Loucy (cell line): ENCODE measurements at regions not wholly inside any gene's neighbourhood (a gene's known extent, or its start where the extent isn't known, plus 50 kb on each side); places are given as distances from the start of the nearest gene placed in this dataset.

ENCODE experiments used
- H2AFZ ChIP-seq: fragments of 200-600 bp; sonication (generic); 2 replicates; pipeline ENCODE4 v1.6.0; 2016; ENCODE audit warnings: antibody characterized with exemption, mild to moderate bottlenecking, low read length, moderate library complexity
- H3F3A ChIP-seq: fragments of 200-600 bp; 2 replicates; pipeline ENCODE4 v1.6.0; 2016; ENCODE audit warnings: antibody characterized with exemption, low read depth, mild to moderate bottlenecking
- H3K27me3 ChIP-seq: fragments of 200-600 bp; sonication (generic); 2 replicates; pipeline ENCODE4 v1.6.1; 2014; ENCODE audit warnings: low read length, mild to moderate bottlenecking; ENCODE audit not compliant: insufficient read depth, poor library complexity, severe bottlenecking
- H3K36me3 ChIP-seq: fragments of 200-600 bp; sonication (generic); 2 replicates; pipeline ENCODE4 v1.6.1; 2016; ENCODE audit warnings: low read length; ENCODE audit not compliant: insufficient read depth
- H3K4me1 ChIP-seq: fragments of 200-600 bp; sonication (generic); 2 replicates; pipeline ENCODE4 v1.5.1; 2014; ENCODE audit warnings: low read length, mild to moderate bottlenecking; ENCODE audit not compliant: insufficient read depth, poor library complexity, severe bottlenecking
- H3K4me2 ChIP-seq: fragments of 200-600 bp; sonication (generic); 2 replicates; pipeline ENCODE4 v1.6.0; 2014; ENCODE audit warnings: antibody characterized with exemption, low read length, low read depth, mild to moderate bottlenecking; ENCODE audit not compliant: poor library complexity, severe bottlenecking
- H3K4me3 ChIP-seq: fragments of 200-600 bp; sonication (generic); 2 replicates; pipeline ENCODE4 v1.5.1; 2014; ENCODE audit warnings: low read length, mild to moderate bottlenecking, mixed read lengths; ENCODE audit not compliant: poor library complexity, severe bottlenecking
- H3K79me2 ChIP-seq: fragments of 200-600 bp; sonication (generic); 2 replicates; pipeline ENCODE4 v1.6.1; 2014; ENCODE audit warnings: low read length; ENCODE audit not compliant: insufficient read depth
- H3K9ac ChIP-seq: fragments of 200-600 bp; sonication (generic); 2 replicates; pipeline ENCODE4 v1.6.0; 2014; ENCODE audit warnings: mild to moderate bottlenecking, low read depth, low read length, moderate library complexity; ENCODE audit not compliant: poor library complexity, severe bottlenecking
- H3K9me2 ChIP-seq: fragments of 200-600 bp; sonication (generic); replicated peaks from 2 replicates; pipeline ENCODE4 v1.6.1; 2016; ENCODE audit warnings: low read depth, low read length, mixed read lengths
- H3K9me3 ChIP-seq: fragments of 200-600 bp; sonication (generic); 2 replicates; pipeline ENCODE4 v1.6.1; 2014; ENCODE audit warnings: mild to moderate bottlenecking, antibody characterized with exemption, low read length, low read depth; ENCODE audit not compliant: insufficient read depth
- H4K20me1 ChIP-seq: fragments of 200-600 bp; sonication (generic); 2 replicates; pipeline ENCODE4 v1.6.0; 2014; ENCODE audit warnings: antibody characterized with exemption, low read length, mild to moderate bottlenecking; ENCODE audit not compliant: insufficient read depth, poor library complexity, severe bottlenecking
- EZH2phosphoT487 ChIP-seq: fragments of 200-600 bp; IDR thresholded peaks from 2 replicates; pipeline ENCODE4 v1.6.1; 2018; ENCODE audit warnings: antibody characterized with exemption, mild to moderate bottlenecking, moderate library complexity, borderline replicate concordance
- TF ChIP-seq, protein P1 (sequence below): fragments of 200-600 bp; sonication (generic); conservative IDR thresholded peaks from 2 replicates; pipeline ENCODE4 v1.5.1; 2014; ENCODE audit warnings: mild to moderate bottlenecking, antibody characterized with exemption, low read length

DNA sequence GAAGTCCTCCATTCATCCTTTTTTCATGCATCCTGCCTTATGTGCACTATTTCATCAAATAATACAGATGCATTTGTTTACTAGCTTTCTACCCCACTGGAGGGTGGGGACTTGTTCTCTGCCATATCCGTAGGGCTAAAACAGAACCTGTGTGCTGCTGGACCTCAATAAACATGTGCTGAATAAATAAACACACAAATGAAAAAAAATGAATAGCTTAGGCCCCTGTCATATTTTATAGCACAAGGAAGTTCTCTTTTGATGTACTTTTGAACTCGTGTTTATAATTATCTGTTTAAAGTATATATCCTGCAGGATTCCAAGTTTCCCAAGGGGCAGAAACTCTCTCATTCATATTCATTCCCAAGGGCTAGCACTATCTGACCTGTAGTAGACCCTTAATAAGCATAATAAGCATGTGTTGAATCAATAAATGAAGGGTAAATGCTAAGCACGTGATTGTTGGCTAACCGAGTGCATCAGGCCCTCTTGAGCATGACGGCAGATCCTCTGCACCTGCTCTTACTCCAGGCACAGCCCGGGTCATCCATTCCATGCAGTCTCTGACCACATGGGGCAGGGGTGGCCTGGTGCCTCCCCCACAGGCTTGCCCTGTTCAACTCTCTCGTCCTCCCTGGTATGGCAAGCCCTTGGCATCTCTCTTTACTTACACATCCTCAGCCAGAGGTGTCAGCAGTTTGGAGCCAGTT lies 474.1 kb upstream of the ZMIZ1 start:
- no peak overlapping the region for H3K4me2 ChIP-seq
- H4K20me1 ChIP-seq: no peaks in the 10 kb centered on the region
- no peak overlapping the region for H2AFZ ChIP-seq
- H3K9me2 ChIP-seq: no peaks in the 10 kb centered on the region
- H3K36me3 ChIP-seq: no peaks in the 10 kb centered on the region
- TF ChIP-seq, protein P1, sequence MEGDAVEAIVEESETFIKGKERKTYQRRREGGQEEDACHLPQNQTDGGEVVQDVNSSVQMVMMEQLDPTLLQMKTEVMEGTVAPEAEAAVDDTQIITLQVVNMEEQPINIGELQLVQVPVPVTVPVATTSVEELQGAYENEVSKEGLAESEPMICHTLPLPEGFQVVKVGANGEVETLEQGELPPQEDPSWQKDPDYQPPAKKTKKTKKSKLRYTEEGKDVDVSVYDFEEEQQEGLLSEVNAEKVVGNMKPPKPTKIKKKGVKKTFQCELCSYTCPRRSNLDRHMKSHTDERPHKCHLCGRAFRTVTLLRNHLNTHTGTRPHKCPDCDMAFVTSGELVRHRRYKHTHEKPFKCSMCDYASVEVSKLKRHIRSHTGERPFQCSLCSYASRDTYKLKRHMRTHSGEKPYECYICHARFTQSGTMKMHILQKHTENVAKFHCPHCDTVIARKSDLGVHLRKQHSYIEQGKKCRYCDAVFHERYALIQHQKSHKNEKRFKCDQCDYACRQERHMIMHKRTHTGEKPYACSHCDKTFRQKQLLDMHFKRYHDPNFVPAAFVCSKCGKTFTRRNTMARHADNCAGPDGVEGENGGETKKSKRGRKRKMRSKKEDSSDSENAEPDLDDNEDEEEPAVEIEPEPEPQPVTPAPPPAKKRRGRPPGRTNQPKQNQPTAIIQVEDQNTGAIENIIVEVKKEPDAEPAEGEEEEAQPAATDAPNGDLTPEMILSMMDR: no peak
- TF ChIP-seq EZH2phosphoT487: no peak
- no peaks in the 10 kb centered on the region for H3K27me3 ChIP-seq
- no peaks in the 10 kb centered on the region for H3F3A ChIP-seq
- no peak overlapping the region for H3K4me3 ChIP-seq
- H3K4me1 ChIP-seq: no peaks in the 10 kb centered on the region
- no peak overlapping the region for H3K9ac ChIP-seq
- H3K79me2 ChIP-seq: no peaks in the 10 kb centered on the region
- no peaks in the 10 kb centered on the region for H3K9me3 ChIP-seq

DNA sequence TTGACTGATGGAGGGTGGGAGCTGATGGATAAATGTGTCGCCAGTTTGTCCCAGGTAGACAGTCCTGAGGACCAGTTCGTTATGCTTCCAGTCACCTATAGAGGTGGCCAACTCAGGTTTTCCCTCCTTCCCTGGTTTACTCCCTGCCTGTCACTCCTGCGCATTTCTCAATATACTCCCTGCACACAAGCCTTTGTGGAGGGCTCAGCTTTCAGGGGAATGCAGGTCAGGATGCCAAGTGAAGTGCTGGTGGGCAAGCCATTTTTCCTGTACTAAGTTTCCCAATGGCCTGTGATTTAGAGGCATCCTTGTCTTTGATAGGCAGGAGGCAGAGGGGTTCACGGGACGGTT lies 473.5 kb upstream of the ZMIZ1 start:
- no peaks in the 10 kb centered on the region for H4K20me1 ChIP-seq

DNA sequence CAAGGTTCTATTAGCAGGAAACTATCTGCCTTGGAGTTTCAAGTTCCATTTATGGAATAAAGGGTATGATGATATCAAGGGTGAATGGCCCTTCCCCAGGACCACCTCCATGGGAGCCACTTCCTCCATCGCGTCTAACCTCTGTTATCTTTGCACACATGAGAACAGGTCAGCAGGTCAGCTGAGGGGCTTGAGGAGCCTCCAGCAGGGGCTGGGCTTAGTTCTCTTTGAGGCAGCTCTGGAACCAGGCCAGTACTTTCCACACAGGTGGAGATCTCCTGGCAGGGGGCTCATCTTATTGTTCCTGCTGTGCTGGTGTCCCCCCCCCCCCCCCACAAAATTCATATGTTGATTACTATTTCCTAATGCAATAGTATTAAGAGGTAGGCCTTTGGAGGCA lies 472.2 kb upstream of the ZMIZ1 start:
- Histone ChIP-seq H3K36me3 (no peaks in the 10 kb centered on the region), H3K9me3 (no peaks in the 10 kb centered on the region), H4K20me1 (no peaks in the 10 kb centered on the region), H3K4me3 (no peak overlapping the region), H3K4me2 (no peak overlapping the region), H3K9ac (no peak overlapping the region), H3F3A (no peaks in the 10 kb centered on the region), H2AFZ (no peak overlapping the region), H3K9me2 (no peaks in the 10 kb centered on the region), H3K4me1 (no peaks in the 10 kb centered on the region), H3K79me2 (no peaks in the 10 kb centered on the region), H3K27me3 (no peaks in the 10 kb centered on the region)
- TF ChIP-seq EZH2phosphoT487: no peak
- TF ChIP-seq, protein P1: no peak

More for the DNA sequence above, 473.5 kb upstream of the ZMIZ1 start:
- H3K4me2 ChIP-seq: no peak overlapping the region
- no peaks in the 10 kb centered on the region for H3K36me3 ChIP-seq
- no peaks in the 10 kb centered on the region for H3K4me1 ChIP-seq
- H3K9ac ChIP-seq: no peak overlapping the region
- H3K9me2 ChIP-seq: no peaks in the 10 kb centered on the region
- H3K79me2 ChIP-seq: no peaks in the 10 kb centered on the region
- no peaks in the 10 kb centered on the region for H3K9me3 ChIP-seq
- no peak for TF ChIP-seq EZH2phosphoT487
- TF ChIP-seq, protein P1: no peak
- H3F3A ChIP-seq: no peaks in the 10 kb centered on the region
- H3K27me3 ChIP-seq: no peaks in the 10 kb centered on the region
- H2AFZ ChIP-seq: no peak overlapping the region
- no peak overlapping the region for H3K4me3 ChIP-seq
